ENCODE measurements at regions not wholly inside any gene's neighbourhood (a gene's known extent, or its start where the extent isn't known, plus 50 kb on each side); places are given as distances from the start of the nearest gene placed in this dataset.
A peak's percentile ranks its signal among the peaks of the same experiment; 100 is the strongest.

DNA sequence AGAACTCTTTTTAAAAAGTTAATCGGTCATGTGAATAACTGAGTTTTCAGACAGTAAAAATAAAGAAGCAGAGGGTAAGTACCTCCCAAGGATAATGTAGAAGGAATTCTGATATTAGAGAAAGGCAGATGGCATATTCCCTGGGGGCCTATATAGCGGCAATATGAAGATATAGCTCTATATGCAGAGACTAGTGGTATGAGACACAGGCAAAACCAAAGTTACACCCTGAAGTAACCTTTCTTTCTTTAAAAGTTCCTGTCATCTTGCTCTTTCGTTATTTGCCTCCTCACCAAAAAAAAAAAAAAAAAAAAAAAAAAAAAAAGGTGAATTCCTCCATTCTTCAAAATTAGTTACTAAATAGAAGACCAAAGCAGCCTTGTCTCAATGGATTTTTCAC lies 76.2 kb upstream of the ARHGAP32 start:
- DNase-seq = no peak

DNA sequence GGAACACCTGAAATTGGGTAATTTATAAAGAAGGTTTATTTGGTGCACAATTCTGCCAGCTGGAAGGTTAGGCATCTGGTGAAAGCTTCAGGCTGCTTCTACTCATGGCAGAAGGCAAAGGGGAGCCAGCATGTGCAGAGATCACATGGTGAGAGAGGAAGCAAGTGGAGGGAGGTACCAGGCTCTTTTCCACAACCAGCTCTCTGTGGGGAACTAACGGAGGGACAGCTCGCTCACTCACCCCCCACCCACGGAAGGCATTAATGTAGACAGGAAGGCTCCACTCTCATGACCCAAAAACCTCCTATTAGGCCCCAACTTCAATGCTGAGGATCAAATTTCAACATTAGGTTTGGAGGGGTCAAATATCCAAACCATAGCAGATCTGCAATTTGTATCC lies 75.6 kb upstream of the ARHGAP32 start:
- peak in 1 of 56 donors; percentile 12 for DNase-seq

DNA sequence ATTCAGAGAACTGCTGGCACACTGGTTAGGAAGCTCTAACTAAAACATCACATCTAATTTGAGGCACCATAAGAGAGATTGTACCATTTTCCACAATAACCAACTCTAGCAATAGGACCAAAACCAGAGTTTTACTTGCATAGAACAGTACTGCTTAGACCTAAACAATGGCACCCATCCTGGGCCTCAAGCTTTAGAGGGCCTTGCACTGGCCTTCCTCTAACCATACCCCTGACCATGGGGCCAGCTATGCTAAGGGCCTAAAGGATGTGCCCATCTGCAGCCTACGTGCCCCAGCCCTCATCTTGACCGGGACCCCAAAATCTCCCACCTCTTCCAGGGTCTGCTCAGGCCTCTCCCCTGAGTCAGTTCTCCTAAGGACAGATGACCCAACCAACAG lies 74.4 kb upstream of the ARHGAP32 start:
- no peak for DNase-seq

DNA sequence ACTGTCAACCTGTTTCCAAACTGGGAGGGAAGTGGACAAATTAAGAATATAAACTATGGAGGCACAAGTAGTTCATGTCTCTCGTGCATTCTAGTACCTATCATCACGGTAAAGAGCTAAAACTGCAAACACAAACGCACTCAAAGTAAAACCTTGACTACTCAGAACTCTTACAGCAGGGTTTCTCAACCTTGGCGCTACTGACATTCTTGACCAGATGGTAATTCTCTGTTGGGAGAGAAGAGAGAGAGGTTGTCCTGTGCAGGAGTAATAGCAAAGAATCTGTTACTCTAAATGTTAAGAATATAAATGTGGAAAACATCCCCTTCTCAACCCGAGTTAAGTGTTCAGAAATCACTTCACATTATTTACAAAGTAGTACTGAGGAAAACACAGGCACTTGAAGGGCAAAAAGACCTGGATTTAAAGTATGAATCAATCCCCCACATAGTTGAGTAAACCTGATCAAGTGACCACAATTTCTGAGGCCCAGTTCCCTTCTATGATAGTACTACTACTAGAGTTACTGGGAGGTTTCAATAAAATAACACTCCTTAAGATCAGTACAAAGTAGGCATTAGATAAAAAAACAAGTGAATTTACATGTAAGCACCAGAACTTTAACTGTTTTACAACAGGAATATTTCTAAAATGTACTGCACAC lies 73.1 kb upstream of the ARHGAP32 start:
- DNase-seq = no peak

GRCh38 chr11:129264114-129264513 lies 72.0 kb upstream of the ARHGAP32 start:
- DNase-seq = no peak

DNA sequence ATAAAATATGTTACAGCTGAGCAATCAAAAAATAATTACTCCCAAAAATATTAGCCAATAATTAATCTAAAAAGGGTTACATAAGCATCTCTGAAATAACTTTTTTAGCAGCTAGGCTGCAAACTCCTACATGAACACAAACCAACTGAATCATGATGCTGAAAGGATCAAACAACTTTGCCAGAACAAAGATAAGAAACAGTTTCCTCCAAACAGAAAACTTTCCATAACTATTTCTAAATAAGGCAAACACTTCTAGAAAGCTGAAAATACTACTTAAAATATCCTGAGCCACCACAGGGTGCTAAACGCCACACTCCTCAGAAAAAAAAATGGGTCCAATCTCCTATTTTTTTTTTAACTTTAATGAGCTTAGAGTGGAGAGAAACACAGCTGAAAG lies 68.6 kb upstream of the ARHGAP32 start:
- no peak for DNase-seq

DNA sequence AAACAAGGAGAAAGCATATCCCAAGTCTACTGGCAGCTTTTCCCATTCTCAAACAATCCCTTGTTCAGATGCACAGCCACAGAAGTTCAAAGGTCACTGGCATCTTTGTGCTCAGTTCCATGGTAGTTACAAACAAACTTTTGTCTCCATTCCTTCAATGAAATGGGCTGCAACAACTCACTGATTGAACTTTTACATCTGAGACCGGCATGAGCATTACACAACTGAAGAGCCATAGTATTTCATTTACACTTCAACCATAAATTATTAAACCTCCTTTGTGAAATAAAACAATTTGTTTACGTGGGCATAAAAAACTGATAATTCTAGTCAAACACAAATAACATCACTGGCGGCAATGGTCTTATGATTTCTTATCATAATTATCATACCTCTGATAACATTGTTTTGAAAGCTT lies 67.8 kb upstream of the ARHGAP32 start:
- peak in 32 of 56 donors; percentile 9 to 86 (median 43) for DNase-seq

GRCh38 chr11:129258205-129258604 lies 66.1 kb upstream of the ARHGAP32 start:
- no peak for DNase-seq

GRCh38 chr11:129257512-129257911 lies 65.4 kb upstream of the ARHGAP32 start:
- no peak for DNase-seq

DNA sequence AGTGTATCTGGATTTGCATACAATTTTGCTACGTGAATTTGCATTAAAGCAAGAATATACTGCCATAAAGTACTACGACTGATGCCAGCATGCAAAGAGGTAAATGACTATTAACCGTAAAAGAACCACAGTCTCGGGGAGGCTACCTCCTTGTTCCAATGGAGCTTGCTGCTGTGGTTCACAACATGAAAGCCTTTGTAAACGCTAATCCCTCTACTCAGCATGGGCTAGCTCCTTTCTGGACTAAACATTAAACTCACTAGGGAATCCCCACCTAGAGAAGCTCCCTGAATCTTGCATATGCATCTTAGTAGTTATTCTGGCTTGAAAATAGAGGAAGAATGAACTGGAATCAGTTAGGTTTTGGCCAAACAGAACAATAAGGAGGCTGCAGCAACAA lies 60.5 kb upstream of the ARHGAP32 start:
- DNase-seq = no peak

DNA sequence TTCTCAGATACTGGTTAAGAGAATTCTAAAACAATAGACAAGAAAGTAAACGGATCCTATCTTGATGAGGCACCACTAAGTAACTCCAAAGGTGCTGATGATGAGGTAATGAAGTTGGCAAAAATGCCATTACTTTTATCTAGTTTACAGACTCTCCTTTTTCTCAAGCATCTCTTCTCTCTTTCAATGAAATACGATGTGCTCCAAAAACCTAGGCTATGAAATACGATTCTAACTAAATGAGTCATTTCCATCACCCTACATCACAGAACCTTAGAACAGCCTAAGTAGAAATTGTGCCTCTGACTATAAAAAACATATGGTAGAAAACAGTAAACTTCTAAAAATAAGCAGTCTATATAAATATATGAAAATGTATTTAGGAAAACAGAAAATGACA lies 58.9 kb upstream of the ARHGAP32 start:
- DNase-seq = no peak

DNA sequence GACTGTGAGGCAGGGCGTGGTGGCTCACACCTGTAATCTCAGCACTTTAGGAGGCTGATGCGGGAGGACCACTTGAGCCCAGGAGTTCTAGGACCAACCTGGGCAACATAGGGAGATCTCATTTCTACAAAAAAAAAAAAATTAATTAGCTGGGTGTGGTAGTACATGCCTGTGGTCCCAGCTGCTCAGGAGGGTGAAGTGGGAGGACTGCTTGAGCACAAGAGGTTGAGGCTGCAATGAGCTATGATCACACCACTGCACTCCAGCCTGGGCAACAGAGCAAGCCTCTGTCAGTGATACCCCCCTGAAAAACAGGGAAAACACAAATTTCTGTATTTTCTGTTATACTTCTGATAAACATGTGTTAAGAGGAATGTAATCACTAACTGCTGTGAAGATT lies 57.8 kb upstream of the ARHGAP32 start:
- DNase-seq = no peak

DNA sequence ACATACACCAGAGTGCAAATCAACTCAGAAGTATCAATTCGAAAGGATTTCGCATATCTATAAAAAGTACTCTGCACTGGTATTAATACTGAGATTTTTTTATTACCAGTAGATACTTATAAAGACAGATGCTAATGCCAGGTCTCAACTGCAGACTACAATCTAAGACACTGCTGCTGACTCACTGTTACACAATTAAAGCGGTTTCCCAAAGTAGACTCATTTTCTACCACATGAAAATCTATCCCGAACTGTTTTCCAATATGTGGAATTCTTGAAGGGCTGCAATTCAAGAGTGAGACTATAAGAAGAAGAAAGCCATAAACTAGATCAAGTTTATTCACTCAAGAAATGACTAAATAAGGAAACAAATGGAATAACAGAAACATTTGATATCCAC lies 57.2 kb upstream of the ARHGAP32 start:
- DNase-seq = no peak

GRCh38 chr11:129248618-129249017 lies 56.5 kb upstream of the ARHGAP32 start:
- no peak for DNase-seq

DNA sequence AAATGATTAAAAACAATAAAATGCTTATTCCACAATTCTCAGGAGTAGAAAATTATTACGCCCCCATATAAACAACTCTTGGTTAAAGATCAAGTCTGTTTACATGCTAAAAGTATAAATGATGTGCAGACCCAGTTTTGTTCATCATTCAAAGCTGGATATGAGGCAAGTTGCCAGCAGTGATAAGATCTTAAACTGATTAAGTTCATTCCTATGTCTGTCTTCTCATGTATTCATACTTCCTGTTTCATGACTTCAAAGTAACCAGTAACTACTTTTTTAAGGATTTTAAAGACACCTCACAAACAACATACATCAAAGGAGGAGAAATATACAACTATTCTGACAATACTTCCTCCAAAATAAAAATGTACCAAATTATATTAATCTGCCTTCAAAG lies 55.0 kb upstream of the ARHGAP32 start:
- no peak for DNase-seq

- no peak for DNase-seq
These were observed 50.7 kb upstream of the ARHGAP32 start for GRCh38 chr11:129242855-129243254.
